ENCODE measurements at regions not wholly inside any gene's neighbourhood (a gene's known extent, or its start where the extent isn't known, plus 50 kb on each side); places are given as distances from the start of the nearest gene placed in this dataset.
"Not testable (repeated sequence)": the region's sequence is repeated elsewhere in the genome, so short reads cannot be mapped to it uniquely, and the experiment has no call there.

GRCh38 chr16:62794724-62795123 is 758.5 kb upstream of the CDH8 start:
- no peak overlapping the region for H3K4me3 ChIP-seq (ENCODE audit: low read depth, low read length)
- no peak for TF ChIP-seq CTCF (IDR thresholded peaks at IDR 0.05; ENCODE audit: borderline replicate concordance, insufficient read depth, low read depth, low read length)

- H3K4me3 ChIP-seq (ENCODE audit: low read depth, low read length), result not testable (repeated sequence)
These were observed 743.8 kb upstream of the CDH8 start for GRCh38 chr16:62780081-62780480.

- no peak for TF ChIP-seq CTCF (IDR thresholded peaks at IDR 0.05; ENCODE audit: borderline replicate concordance, insufficient read depth, low read depth, low read length)
- no peak overlapping the region for H3K4me3 ChIP-seq (ENCODE audit: low read depth, low read length)
These were observed 728.3 kb upstream of the CDH8 start for GRCh38 chr16:62764572-62764971.

- H3K4me3 ChIP-seq (ENCODE audit: low read depth, low read length), result no peak overlapping the region
- no peak for TF ChIP-seq CTCF (IDR thresholded peaks at IDR 0.05; ENCODE audit: borderline replicate concordance, insufficient read depth, low read depth, low read length)
These were observed 724.2 kb upstream of the CDH8 start for GRCh38 chr16:62760398-62760797.

- no peak for TF ChIP-seq CTCF (IDR thresholded peaks at IDR 0.05; ENCODE audit: borderline replicate concordance, insufficient read depth, low read depth, low read length)
- H3K4me3 ChIP-seq (ENCODE audit: low read depth, low read length), result no peak overlapping the region
These were observed 719.7 kb upstream of the CDH8 start for GRCh38 chr16:62755938-62756337.

GRCh38 chr16:62752854-62753253 is 716.6 kb upstream of the CDH8 start:
- no peak for TF ChIP-seq CTCF (IDR thresholded peaks at IDR 0.05; ENCODE audit: borderline replicate concordance, insufficient read depth, low read depth, low read length)
- H3K4me3 ChIP-seq (ENCODE audit: low read depth, low read length), result no peak overlapping the region

GRCh38 chr16:62751218-62751617 is 715.0 kb upstream of the CDH8 start:
- no peak overlapping the region for H3K4me3 ChIP-seq (ENCODE audit: low read depth, low read length)
- TF ChIP-seq CTCF (IDR thresholded peaks at IDR 0.05; ENCODE audit: borderline replicate concordance, insufficient read depth, low read depth, low read length), result no peak

- no peak for TF ChIP-seq CTCF (IDR thresholded peaks at IDR 0.05; ENCODE audit: borderline replicate concordance, insufficient read depth, low read depth, low read length)
- H3K4me3 ChIP-seq (ENCODE audit: low read depth, low read length), result no peak overlapping the region
These were observed 705.5 kb upstream of the CDH8 start for GRCh38 chr16:62741692-62742091.

Measured in GM12875 (cell line).